Fibroblast of lung (primary cell): ENCODE measurements at regions not wholly inside any gene's neighbourhood (a gene's known extent, or its start where the extent isn't known, plus 50 kb on each side); places are given as distances from the start of the nearest gene placed in this dataset.

Source experiments
- DNase-seq, 2 donors: peaks; one replicate each; pipeline versions ENCODE4 v3.0.0 to v3.0.0-alpha.2; 2010; ENCODE audit warnings: low read depth in 2 of 2
- H2AFZ ChIP-seq: 2 replicates; pipeline ENCODE4 v1.5.1; 2012; ENCODE audit warnings: low read length, control low read depth, inconsistent platforms
- H3K27ac ChIP-seq: 2 replicates; pipeline ENCODE4 v1.5.1; 2011; ENCODE audit warnings: low read length, control low read depth; ENCODE audit not compliant: insufficient read depth
- H3K27me3 ChIP-seq: 2 replicates; pipeline ENCODE4 v1.5.1; 2011; ENCODE audit warnings: mild to moderate bottlenecking, low read length; ENCODE audit not compliant: control insufficient read depth, insufficient read depth
- H3K36me3 ChIP-seq: 2 replicates; pipeline ENCODE4 v1.5.1; 2011; ENCODE audit warnings: low read length; ENCODE audit not compliant: control insufficient read depth, insufficient read depth
- H3K4me1 ChIP-seq: 2 replicates; pipeline ENCODE4 v1.5.1; 2011; ENCODE audit warnings: low read length; ENCODE audit not compliant: control insufficient read depth, insufficient read depth; ENCODE audit errors: extremely low read depth
- H3K4me2 ChIP-seq: 2 replicates; pipeline ENCODE4 v1.5.1; 2011; ENCODE audit warnings: low read length, control low read depth; ENCODE audit not compliant: insufficient read depth; ENCODE audit errors: extremely low read depth
- H3K4me3 ChIP-seq, 4 experiments: fragments of 200-600 bp in 1 of 4; sonication (generic) in 1 of 4; replicated peaks in 1 of 4; 2 replicates each; pipeline ENCODE4 v1.5.1; 2011 to 2016; ENCODE audit warnings: low read length in 4 of 4, low read depth in 3 of 4, mild to moderate bottlenecking in 3 of 4, control low read depth in 2 of 4, inconsistent platforms in 1 of 4, mixed read lengths in 1 of 4; ENCODE audit not compliant: insufficient read depth in 1 of 4; ENCODE audit errors: control extremely low read depth in 1 of 4
- H3K79me2 ChIP-seq: 2 replicates; pipeline ENCODE4 v1.5.1; 2012; ENCODE audit warnings: mild to moderate bottlenecking, low read length, inconsistent platforms; ENCODE audit not compliant: control insufficient read depth, insufficient read depth
- H3K9ac ChIP-seq: 2 replicates; pipeline ENCODE4 v1.5.1; 2011; ENCODE audit warnings: mild to moderate bottlenecking, low read length, control low read depth; ENCODE audit not compliant: insufficient read depth
- H3K9me3 ChIP-seq: 2 replicates; pipeline ENCODE4 v1.5.1; 2012; ENCODE audit warnings: low read depth, low read length; ENCODE audit not compliant: control insufficient read depth, insufficient read depth
- H4K20me1 ChIP-seq: 2 replicates; pipeline ENCODE4 v1.5.1; 2011; ENCODE audit warnings: low read length; ENCODE audit not compliant: control insufficient read depth, insufficient read depth; ENCODE audit errors: extremely low read depth
- EZH2 ChIP-seq: IDR thresholded peaks from 2 replicates; pipeline ENCODE4 v1.5.1; 2012; ENCODE audit warnings: low read length, control low read depth, mild to moderate bottlenecking; ENCODE audit errors: missing control alignments
- TF ChIP-seq, protein P1 (sequence below), 2 donors: IDR thresholded peaks in 1 of 2; conservative IDR thresholded peaks in 1 of 2; 1 replicate in 1 of 2; 2 replicates in 1 of 2; pipeline ENCODE4 v1.5.1; 2011 to 2012; ENCODE audit warnings: low read length in 2 of 2, control low read depth in 1 of 2, inconsistent platforms in 1 of 2, low read depth in 1 of 2, mild to moderate bottlenecking in 1 of 2

DNA sequence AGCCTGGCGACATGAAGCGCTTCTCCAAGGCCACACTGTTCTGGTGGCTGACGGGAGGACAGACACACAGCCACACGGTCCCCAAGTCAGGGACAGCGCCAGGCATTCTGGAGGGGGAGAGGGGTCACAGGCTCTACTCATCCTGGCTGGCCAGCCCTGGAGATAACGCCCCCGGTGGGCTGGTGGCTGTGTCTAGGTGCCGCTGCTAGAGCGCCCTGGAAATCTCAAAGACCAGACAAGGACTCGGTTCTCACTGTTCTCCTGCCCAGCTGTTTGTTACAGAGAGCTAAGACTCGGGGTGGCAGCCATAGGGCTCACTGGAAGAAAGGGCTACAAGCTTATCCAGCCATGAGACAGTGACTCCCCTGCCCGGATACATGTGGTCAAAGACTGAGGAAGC, 72.0 kb downstream of the KCNF1 start:
- Histone ChIP-seq H3K36me3 (no peaks in the 10 kb centered on the region), H3K9me3 (no peaks in the 10 kb centered on the region), H3K27ac (no peak overlapping the region), H3K4me1 (peaks cover 7% of the 10 kb centered on the region), H3K27me3 (no peaks in the 10 kb centered on the region), H3K9ac (no peak overlapping the region), H2AFZ (peak overlapping the region; percentile 89), H4K20me1 (no peaks in the 10 kb centered on the region), H3K4me3 (peak overlapping the region in 1 of 4 experiments; percentile 38), H3K79me2 (no peaks in the 10 kb centered on the region), H3K4me2 (peak overlapping the region; percentile 87)
- no peak for DNase-seq
- TF ChIP-seq EZH2 = no peak
- TF ChIP-seq, protein P1, sequence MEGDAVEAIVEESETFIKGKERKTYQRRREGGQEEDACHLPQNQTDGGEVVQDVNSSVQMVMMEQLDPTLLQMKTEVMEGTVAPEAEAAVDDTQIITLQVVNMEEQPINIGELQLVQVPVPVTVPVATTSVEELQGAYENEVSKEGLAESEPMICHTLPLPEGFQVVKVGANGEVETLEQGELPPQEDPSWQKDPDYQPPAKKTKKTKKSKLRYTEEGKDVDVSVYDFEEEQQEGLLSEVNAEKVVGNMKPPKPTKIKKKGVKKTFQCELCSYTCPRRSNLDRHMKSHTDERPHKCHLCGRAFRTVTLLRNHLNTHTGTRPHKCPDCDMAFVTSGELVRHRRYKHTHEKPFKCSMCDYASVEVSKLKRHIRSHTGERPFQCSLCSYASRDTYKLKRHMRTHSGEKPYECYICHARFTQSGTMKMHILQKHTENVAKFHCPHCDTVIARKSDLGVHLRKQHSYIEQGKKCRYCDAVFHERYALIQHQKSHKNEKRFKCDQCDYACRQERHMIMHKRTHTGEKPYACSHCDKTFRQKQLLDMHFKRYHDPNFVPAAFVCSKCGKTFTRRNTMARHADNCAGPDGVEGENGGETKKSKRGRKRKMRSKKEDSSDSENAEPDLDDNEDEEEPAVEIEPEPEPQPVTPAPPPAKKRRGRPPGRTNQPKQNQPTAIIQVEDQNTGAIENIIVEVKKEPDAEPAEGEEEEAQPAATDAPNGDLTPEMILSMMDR (conservative IDR thresholded peaks at IDR 0.05 in 1 of 2, IDR thresholded peaks at IDR 0.05 in 1 of 2; ENCODE audit: low read depth in 1 of 2, low read length in 2 of 2) = no peak

DNA sequence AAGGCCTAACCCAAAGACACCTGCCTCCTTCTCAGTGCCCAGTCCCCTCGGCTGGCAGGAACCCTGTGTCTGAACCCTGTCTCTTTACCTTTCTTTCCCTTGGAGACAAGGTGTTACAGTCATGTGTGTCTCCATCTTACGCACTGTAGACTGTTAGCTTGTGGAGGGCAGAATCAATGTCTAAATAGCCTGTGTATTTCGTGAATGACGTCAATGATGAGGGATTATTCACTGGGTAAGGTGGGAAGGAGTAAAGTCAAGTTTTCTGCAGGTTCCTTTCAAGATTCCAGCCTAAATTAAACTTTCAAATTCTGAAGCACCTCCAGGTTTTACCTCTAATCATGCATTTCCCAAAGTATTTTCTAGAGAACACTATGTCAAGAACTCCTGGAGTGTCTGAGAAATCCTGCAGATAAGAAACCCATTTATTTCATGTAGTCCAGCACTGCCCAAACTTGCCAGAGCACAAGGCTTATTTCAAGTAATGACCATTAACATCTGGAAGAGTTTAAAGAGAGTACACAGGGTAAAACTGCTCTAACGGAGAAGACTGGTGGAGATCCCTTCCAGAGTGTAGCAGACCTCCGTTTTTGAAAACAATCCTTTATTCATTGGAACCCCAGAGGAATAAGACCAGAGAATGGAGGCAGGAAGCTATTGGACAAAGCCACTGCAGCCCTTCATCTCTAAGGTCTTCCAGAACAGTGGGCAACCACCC, 72.8 kb downstream of the KCNF1 start:
- Histone ChIP-seq H3K36me3 (no peaks in the 10 kb centered on the region), H3K4me3 (no peak overlapping the region), H3K9me3 (no peaks in the 10 kb centered on the region), H3K27me3 (no peaks in the 10 kb centered on the region), H3K79me2 (no peaks in the 10 kb centered on the region), H4K20me1 (no peaks in the 10 kb centered on the region), H2AFZ (no peak overlapping the region), H3K4me2 (no peak overlapping the region), H3K27ac (no peak overlapping the region), H3K9ac (no peak overlapping the region), H3K4me1 (peaks cover 7% of the 10 kb centered on the region)
- no peak for TF ChIP-seq EZH2
- TF ChIP-seq, protein P1 (conservative IDR thresholded peaks at IDR 0.05 in 1 of 2, IDR thresholded peaks at IDR 0.05 in 1 of 2; ENCODE audit: low read depth in 1 of 2, low read length in 2 of 2) = no peak
- peak in 1 of 2 donors; percentile 46 for DNase-seq

GRCh38 chr2:10985260-10985659, 73.5 kb downstream of the KCNF1 start:
- no peaks in the 10 kb centered on the region for H3K27me3 ChIP-seq
- peak in 1 of 2 donors; percentile 20 for DNase-seq
- no peak overlapping the region for H3K4me2 ChIP-seq
- H3K79me2 ChIP-seq = no peaks in the 10 kb centered on the region
- H3K9me3 ChIP-seq = no peaks in the 10 kb centered on the region
- no peak overlapping the region for H3K27ac ChIP-seq
- no peak overlapping the region for H3K9ac ChIP-seq
- TF ChIP-seq, protein P1 (conservative IDR thresholded peaks at IDR 0.05 in 1 of 2, IDR thresholded peaks at IDR 0.05 in 1 of 2; ENCODE audit: low read depth in 1 of 2, low read length in 2 of 2) = no peak
- TF ChIP-seq EZH2 = no peak
- H3K36me3 ChIP-seq = no peaks in the 10 kb centered on the region
- no peaks in the 10 kb centered on the region for H4K20me1 ChIP-seq
- no peak overlapping the region for H3K4me3 ChIP-seq
- no peak overlapping the region for H2AFZ ChIP-seq
- peaks cover 7% of the 10 kb centered on the region for H3K4me1 ChIP-seq
